HUES48 (cell line): ENCODE measurements at regions not wholly inside any gene's neighbourhood (a gene's known extent, or its start where the extent isn't known, plus 50 kb on each side); places are given as distances from the start of the nearest gene placed in this dataset.
"Not testable (repeated sequence)": the region's sequence is repeated elsewhere in the genome, so short reads cannot be mapped to it uniquely, and the experiment has no call there.

Experiments used
- H3K27ac ChIP-seq: one replicate; pipeline ENCODE4 v1.7.0; 2013; ENCODE audit warnings: low read depth, low read length, inconsistent platforms
- H3K27me3 ChIP-seq: 2 replicates; pipeline ENCODE4 v1.6.1; 2013; ENCODE audit warnings: mild to moderate bottlenecking, low read length; ENCODE audit not compliant: control insufficient read depth, insufficient read depth
- H3K36me3 ChIP-seq: 2 replicates; pipeline ENCODE4 v1.6.1; 2013; ENCODE audit warnings: low read length; ENCODE audit not compliant: control insufficient read depth, insufficient read depth
- H3K4me1 ChIP-seq: 2 replicates; pipeline ENCODE4 v1.6.1; 2013; ENCODE audit warnings: mild to moderate bottlenecking, low read length; ENCODE audit not compliant: control insufficient read depth, insufficient read depth
- H3K4me3 ChIP-seq: 2 replicates; pipeline ENCODE4 v1.5.1; 2013; ENCODE audit warnings: mild to moderate bottlenecking, low read depth, low read length
- H3K9ac ChIP-seq: 2 replicates; pipeline ENCODE4 v1.6.1; 2013; ENCODE audit warnings: mild to moderate bottlenecking, low read depth, low read length, moderate library complexity
- H3K9me3 ChIP-seq: 2 replicates; pipeline ENCODE4 v1.6.1; 2013; ENCODE audit warnings: low read length; ENCODE audit not compliant: control insufficient read depth, insufficient read depth

DNA sequence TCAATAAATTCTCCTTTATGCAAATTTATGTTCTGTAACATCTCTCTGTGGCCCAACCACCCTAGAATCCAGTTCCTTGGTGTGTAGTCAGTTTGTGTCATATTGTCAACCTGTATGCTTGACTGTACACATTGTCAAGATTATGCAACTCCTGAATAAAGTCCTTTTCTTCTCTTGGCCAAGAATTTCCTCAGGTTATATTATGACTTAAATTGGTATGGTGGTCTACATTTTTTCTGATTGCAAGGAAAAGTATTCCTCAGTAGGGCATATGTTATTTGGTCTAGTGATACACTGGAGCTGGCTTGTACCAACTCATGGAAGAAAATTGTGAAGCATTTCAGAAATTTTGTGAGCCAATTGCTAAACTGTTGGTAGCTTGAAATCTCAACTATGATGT lies 482.8 kb upstream of the CHORDC1 start:
- Histone ChIP-seq H3K36me3 (no peaks in the 10 kb centered on the region), H3K9me3 (no peaks in the 10 kb centered on the region), H3K9ac (no peak overlapping the region), H3K4me3 (no peak overlapping the region), H3K27ac (no peak overlapping the region), H3K27me3 (no peaks in the 10 kb centered on the region), H3K4me1 (peaks cover 12% of the 10 kb centered on the region; the same call in 1 of the 2 replicates)

DNA sequence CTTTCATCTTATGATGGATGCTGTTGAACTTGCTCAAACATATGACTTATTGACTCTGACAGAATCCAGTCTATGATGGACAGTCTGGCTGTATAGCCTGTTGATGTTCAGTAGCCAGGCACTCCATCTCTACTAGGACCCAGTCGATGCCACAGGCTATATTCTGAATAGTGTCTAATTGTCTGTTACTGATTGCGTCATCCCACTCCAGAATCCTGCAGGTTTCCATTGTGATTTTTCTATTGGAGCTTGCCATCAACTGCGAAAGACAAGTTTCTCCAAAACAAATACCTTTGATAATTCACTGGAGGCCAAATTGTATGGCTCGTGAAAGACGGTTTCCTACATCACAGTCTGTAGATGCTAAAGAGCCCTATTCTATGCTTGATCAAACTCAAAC lies 481.7 kb upstream of the CHORDC1 start:
- Histone ChIP-seq H3K27ac (no peak overlapping the region), H3K4me1 (peaks cover 11% of the 10 kb centered on the region; the same call in 1 of the 2 replicates), H3K36me3 (no peaks in the 10 kb centered on the region)

DNA sequence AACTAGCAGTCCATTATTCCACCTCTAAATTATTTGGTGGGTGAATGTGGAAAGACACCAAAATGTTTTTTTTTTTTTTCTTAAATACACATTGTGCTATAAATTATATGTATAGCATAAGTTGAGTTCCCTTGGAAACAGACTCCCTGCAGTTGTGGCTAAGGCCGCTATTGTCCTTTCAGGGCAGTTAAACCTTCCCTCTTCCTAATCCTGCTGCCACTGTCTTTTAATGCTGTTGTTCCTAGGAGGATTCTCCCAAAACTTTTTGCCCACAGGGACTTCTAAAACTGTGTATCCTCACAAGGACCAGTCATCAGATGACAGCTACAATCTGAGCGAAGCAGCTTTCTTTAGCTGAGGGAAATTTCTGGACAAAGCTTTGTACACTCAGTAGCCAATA lies 478.9 kb upstream of the CHORDC1 start:
- no peak overlapping the region for H3K27ac ChIP-seq
- no peaks in the 10 kb centered on the region for H3K27me3 ChIP-seq
- H3K9me3 ChIP-seq = no peaks in the 10 kb centered on the region
- H3K4me3 ChIP-seq = no peak overlapping the region
- H3K4me1 ChIP-seq = peaks cover 23% of the 10 kb centered on the region
- no peaks in the 10 kb centered on the region for H3K36me3 ChIP-seq
- no peak overlapping the region for H3K9ac ChIP-seq

More for the DNA sequence above, 481.7 kb upstream of the CHORDC1 start:
- H3K27me3 ChIP-seq = no peaks in the 10 kb centered on the region
- no peak overlapping the region for H3K9ac ChIP-seq
- no peaks in the 10 kb centered on the region for H3K9me3 ChIP-seq
- no peak overlapping the region for H3K4me3 ChIP-seq

DNA sequence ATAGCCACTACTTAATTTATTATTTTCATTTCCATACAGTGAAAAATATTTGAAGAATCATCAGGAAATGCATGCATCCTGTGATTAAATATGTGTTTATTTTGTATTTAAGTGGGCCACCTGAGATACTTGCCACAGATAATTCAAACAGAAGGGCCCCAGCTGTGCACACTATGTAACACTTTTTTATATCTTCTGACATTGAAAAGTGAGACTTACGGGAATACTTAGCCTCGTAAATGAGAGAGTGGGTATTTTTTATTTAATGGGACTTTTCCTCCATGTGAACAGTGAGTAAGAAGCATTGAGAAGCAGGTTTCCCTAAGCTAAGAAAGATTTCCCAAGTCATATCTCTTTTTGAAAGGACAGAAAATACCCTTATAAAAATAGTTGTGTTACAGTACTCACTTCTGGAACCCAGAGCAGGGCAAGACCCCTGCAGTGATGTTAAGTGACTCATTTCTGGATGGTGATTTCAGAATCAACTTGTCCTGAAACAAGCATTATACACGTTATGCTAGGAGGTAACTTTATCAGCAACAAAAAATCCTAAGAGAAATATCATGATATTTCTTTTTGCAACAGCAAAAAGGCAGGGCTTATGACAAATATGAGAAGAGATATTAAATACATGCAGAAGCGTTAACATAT lies 478.1 kb upstream of the CHORDC1 start:
- H3K36me3 ChIP-seq = no peaks in the 10 kb centered on the region
- H3K9me3 ChIP-seq = no peaks in the 10 kb centered on the region
- no peak overlapping the region for H3K9ac ChIP-seq
- H3K27me3 ChIP-seq = no peaks in the 10 kb centered on the region
- peaks cover 23% of the 10 kb centered on the region for H3K4me1 ChIP-seq
- H3K27ac ChIP-seq = no peak overlapping the region
- no peak overlapping the region for H3K4me3 ChIP-seq

DNA sequence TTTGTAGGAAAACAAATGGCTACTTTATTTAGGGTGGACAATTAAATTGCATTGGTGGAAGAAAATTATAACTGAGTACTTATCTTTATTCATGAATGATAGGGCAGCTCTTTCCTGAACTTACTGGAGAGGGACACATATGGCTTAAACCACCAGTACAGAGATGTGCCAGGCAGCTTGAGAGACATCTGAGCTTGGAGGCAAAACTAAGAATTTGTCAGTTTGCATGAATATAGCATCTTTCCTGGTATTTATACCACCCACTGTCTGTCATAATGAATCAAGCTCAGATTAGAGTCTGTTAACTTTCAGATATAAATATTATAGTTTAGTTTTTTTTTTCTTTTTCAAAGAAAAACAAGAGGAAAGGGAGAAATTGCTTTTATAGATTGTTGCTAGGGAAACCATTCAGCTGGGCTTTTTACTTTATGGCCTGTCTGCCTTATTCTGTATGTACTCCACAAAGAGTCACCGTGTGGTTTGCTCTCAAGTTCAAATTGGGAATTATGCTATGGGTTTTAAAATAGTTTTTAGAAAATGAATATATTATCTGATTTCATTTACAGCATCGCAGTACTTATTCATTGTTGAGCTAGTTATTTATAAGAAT lies 477.0 kb upstream of the CHORDC1 start:
- H3K9ac ChIP-seq = no peak overlapping the region
- no peak overlapping the region for H3K4me3 ChIP-seq
- H3K27me3 ChIP-seq = no peaks in the 10 kb centered on the region
- H3K9me3 ChIP-seq = no peaks in the 10 kb centered on the region
- H3K4me1 ChIP-seq = peaks cover 23% of the 10 kb centered on the region
- no peak overlapping the region for H3K27ac ChIP-seq
- no peaks in the 10 kb centered on the region for H3K36me3 ChIP-seq

DNA sequence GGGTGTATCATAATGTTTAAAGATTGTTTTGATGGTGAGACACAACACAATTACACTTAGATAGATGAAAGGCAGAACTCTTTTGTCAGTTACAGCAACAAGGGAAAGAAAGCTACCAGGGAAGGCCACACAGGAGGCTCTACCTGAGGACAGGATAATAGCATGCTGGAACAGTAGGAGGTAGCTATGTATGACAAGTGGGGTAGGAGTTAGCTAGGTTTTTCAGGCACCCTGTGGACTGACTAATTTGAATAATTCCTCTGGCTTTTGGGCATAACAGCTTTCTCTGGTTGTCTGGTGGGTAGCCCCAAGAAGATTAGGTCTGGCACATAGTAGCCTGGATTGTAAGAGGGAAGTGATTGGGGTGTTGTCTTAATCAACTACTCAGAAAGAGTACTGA lies 475.4 kb upstream of the CHORDC1 start:
- H3K27ac ChIP-seq = peak overlapping the region; percentile 16
- peaks cover 23% of the 10 kb centered on the region for H3K4me1 ChIP-seq
- H3K9me3 ChIP-seq = no peaks in the 10 kb centered on the region
- H3K9ac ChIP-seq = no peak overlapping the region
- H3K36me3 ChIP-seq = no peaks in the 10 kb centered on the region
- no peaks in the 10 kb centered on the region for H3K27me3 ChIP-seq
- H3K4me3 ChIP-seq = no peak overlapping the region

DNA sequence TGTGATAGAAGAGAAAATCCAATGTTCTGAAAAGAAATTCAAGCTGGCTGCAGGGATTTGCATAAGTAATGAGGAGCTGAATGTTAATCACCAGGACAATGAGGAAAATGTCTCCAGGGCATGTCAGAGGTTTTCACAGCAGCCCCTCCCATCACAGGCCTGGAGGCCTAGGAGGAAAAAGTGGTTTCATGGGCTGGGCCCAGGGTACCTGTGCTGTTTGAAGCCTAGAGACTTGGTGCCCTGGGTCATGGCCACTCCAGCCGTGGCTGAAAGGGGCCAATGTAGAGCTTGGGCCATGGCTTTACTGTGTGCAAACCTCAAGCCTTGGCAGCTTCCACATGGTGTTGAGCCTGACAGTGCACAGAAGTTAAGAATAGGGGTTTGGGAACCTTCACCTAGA lies 452.6 kb upstream of the CHORDC1 start:
- not testable (repeated sequence) for H3K9ac ChIP-seq, H3K4me1 ChIP-seq, H3K27ac ChIP-seq, H3K4me3 ChIP-seq, H3K27me3 ChIP-seq, H3K9me3 ChIP-seq, H3K36me3 ChIP-seq

DNA sequence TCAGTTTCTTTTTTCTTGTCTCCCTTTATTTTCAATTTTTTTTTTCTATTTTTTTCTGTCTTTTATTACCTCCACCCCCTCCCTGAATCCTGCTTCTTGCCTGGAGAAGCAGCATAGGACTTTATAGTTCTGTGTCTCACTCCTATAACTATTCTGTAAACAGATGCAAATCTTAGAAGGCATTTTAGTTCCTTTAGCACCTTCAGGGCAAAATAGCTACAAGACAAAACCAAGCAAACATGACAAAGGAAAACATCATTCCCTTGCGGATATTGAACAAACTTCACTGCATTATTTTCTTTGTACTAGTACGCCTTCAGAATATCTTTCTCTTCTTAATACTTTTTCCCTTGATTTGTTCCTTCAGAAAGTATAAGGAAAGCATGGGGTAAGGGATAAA lies 446.2 kb upstream of the CHORDC1 start:
- no peaks in the 10 kb centered on the region for H3K36me3 ChIP-seq
- peaks cover 5% of the 10 kb centered on the region; the same call in 1 of the 2 replicates for H3K4me1 ChIP-seq
- H3K9me3 ChIP-seq = no peaks in the 10 kb centered on the region
- no peak overlapping the region for H3K27ac ChIP-seq
- no peaks in the 10 kb centered on the region for H3K27me3 ChIP-seq
- no peak overlapping the region for H3K9ac ChIP-seq
- H3K4me3 ChIP-seq = no peak overlapping the region

DNA sequence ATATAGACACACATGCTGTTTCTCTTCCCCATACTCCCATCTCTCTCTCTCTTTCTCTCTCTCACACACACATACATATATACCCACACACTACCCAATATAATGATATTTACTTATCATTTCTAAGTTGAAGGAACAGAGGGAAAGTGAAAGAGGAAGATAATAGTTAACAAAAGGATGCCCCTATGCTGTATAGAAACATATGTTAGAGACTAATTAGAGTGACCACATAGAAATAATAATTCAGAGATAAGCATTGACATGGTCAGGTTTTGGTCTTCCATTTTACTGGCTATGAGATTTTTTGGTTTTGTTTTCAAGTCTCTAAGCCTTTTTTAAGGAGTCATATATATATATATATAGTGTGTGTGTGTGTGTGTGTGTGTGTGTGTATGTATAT lies 445.7 kb upstream of the CHORDC1 start:
- Histone ChIP-seq H3K9me3 (no peaks in the 10 kb centered on the region), H3K4me1 (peaks cover 5% of the 10 kb centered on the region; the same call in 1 of the 2 replicates), H3K27ac (no peak overlapping the region), H3K36me3 (no peaks in the 10 kb centered on the region), H3K9ac (no peak overlapping the region), H3K4me3 (no peak overlapping the region), H3K27me3 (no peaks in the 10 kb centered on the region)

DNA sequence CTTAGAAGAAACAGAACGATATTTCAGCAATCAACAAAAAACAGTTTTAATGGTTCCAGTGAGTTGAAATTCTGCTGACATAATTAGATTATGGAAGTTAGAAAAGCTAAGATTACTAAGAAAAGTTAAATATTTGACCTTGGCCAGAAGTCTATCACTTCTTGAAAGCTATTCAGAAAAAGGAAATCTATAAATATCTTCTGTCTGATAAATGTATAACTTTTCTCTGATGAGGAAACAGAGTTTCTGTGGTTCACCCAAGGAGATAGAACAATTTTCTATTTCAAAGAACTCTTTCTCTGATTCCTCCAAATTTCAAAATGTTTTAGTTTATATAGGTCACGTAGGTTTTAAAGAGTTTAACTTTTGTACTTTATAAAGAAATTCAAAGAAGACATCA lies 438.4 kb upstream of the CHORDC1 start:
- no peaks in the 10 kb centered on the region for H3K9me3 ChIP-seq
- H3K9ac ChIP-seq = no peak overlapping the region
- no peak overlapping the region for H3K27ac ChIP-seq
- no peaks in the 10 kb centered on the region for H3K27me3 ChIP-seq
- H3K36me3 ChIP-seq = no peaks in the 10 kb centered on the region
- no peaks in the 10 kb centered on the region for H3K4me1 ChIP-seq
- H3K4me3 ChIP-seq = no peak overlapping the region

DNA sequence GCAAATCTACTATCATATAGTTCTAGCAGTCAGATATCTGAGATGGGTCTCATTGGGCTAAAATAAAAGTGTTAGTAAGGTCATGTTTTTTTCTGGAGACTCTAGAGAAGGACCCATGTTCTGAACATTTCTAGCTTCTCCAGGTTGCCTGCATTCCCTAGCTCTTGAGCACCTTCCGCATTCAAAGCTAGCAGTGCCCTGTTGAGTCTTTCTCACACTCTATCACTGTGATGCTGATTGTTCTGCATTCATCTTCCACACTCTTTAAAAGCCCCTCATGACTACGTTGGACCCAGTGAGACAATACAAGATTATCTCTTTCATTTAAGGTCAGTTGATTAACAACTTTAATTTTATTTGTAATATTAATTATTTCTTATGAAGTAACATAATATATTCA lies 433.3 kb upstream of the CHORDC1 start:
- H3K4me1 ChIP-seq = no peaks in the 10 kb centered on the region
- no peaks in the 10 kb centered on the region for H3K36me3 ChIP-seq
- H3K9ac ChIP-seq = no peak overlapping the region
- no peaks in the 10 kb centered on the region for H3K9me3 ChIP-seq
- no peak overlapping the region for H3K4me3 ChIP-seq
- no peak overlapping the region for H3K27ac ChIP-seq
- H3K27me3 ChIP-seq = no peaks in the 10 kb centered on the region
